UCSD-AML1 (cell line): ENCODE measurements at regions not wholly inside any gene's neighbourhood (a gene's known extent, or its start where the extent isn't known, plus 50 kb on each side); places are given as distances from the start of the nearest gene placed in this dataset.

Experiments
- DNase-seq: peaks from one replicate; lab custom pipeline; 2025; ENCODE audit not compliant: unreplicated experiment; lab: John Stamatoyannopoulos, UW

- DNase-seq: no peak
Observed at GRCh38 chr13:107222597-107222996, 654.7 kb upstream of the ARGLU1 start.

DNA sequence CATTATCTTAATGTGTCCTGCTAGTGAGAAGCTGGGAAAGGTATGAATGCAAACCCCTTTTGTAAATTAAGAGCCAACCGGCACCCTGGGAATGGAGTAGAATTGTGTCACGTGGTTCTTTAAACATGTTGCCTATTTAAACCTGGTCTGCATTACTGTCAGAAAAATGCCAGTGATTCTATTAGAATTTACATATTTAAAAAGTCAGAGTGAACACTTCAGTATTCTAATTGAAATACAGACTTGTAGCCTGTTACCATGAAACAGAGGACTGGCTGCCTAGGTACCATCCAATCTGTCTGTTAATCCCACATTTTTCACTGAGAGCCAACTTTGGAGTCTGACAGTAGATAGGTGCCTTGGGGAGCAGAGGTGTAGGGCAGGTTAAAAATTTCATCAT lies 652.3 kb upstream of the ARGLU1 start:
- DNase-seq: no peak

GRCh38 chr13:107217251-107217650 lies 649.3 kb upstream of the ARGLU1 start:
- DNase-seq: no peak

DNA sequence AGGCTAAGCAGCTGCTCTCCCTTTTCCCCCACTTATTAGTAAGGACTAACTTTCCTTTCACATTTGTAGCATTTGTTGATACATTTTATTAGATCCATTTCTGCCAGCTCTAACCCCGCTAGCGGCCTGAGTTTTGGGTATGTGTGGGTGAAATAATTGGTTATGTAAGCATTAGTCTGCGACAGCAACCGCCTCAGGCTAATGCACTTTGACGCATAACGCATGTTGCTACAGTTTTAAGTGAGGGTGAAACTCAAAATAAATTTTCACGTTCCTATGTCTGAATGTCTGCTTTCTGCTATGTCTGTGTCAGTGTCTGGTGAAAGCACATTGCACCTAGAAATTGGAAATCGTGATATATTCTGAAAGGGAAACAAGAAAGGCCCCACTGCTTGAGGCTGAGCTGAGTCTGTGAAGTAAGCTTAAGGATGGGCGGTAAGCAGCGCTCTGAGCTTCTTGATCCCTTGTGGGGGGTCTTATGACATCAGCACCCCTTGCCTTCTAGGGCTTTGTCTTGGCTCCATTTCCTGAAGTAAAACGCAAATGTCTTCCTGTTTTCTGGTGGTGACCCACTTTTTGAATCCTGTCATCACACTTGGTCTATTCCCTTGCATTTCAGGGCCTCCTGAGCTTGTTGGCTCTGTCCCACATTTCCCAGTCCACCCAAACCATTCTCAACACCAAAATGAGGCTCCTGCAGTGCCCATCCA lies 648.3 kb upstream of the ARGLU1 start:
- DNase-seq: no peak

- peak; percentile 46 for DNase-seq
Observed at GRCh38 chr13:107211073-107211472, 643.1 kb upstream of the ARGLU1 start.

GRCh38 chr13:107210723-107211030 lies 642.7 kb upstream of the ARGLU1 start:
- DNase-seq: no peak

DNA sequence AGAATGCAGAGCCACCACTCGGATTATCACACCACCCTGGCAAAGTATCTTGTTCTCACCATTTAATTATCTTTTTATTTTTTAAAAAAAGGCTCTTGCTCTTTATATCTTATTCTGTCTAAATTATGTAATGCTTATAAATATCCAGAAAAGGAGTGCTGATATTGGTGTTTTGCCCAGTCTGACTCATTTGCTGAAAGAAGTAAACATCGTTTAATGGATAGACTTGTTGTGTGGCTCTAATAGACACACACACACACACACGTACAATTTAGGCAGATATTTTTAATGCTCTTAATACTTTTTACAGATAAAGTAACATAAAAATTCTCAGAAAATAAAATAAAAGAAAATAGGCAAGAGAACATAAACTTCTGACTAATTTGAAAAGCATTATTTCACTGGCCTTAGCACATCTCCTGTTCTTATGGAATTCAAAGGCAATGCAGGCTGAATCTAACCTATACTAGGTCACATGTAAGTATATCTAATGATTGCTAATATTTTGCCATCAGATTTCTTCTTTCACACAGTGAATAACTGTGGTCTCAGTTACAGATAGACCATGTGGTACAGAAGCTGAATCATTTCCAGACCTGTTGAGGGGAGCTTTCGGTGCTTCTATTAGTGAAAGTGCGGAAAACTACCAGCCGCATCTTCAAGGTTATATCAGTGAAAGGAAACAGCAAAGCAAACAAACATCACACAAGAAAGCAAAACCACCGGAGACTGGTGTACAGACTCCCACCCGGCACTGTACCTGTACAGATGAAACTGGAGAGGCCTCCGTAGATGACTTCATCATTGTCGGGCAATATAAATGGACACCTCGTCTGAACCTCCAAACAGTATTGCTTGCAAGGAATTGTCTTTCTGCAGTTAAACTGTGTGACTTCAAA lies 642.1 kb upstream of the ARGLU1 start:
- no peak for DNase-seq

- DNase-seq: no peak
Observed at GRCh38 chr13:107208889-107209288, 641.0 kb upstream of the ARGLU1 start.

DNA sequence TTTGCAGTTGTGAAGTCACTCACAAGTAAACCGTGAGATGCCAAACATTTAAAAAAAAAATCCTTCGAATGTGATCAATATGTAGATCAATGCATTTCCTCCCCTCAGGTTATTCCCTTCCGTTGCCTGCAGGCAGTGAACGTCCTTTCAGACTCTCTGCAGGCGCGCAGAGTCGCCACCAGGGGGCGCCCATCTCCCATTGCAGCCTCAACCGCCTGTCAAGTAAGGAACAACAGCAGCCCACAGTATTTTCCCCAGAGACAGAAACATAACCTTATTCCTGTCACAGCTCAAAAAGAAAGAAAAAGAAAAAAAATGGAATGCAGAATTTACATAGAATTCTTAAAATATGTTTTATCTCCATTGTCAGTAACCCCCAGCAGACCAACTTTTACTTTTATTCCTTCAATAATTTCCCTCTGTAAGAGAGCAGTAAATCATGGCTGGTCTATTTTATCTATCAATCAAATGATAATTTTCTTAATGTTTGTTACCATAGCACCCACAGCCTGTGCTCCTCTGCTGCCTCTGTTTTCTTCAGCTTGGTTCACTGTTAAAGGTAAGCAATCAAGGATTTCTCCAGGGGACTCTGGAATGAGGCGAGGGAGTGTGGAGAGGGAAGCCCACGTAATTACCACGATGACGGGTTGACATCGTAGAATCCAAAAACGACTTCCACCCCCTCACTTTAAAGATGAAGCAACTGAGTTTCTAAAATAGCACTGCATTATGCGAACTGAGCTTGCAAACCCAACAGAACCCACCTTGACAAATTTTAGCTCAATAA lies 637.6 kb upstream of the ARGLU1 start:
- peak; percentile 40 for DNase-seq

GRCh38 chr13:107203146-107203847 lies 635.4 kb upstream of the ARGLU1 start:
- DNase-seq: no peak

DNA sequence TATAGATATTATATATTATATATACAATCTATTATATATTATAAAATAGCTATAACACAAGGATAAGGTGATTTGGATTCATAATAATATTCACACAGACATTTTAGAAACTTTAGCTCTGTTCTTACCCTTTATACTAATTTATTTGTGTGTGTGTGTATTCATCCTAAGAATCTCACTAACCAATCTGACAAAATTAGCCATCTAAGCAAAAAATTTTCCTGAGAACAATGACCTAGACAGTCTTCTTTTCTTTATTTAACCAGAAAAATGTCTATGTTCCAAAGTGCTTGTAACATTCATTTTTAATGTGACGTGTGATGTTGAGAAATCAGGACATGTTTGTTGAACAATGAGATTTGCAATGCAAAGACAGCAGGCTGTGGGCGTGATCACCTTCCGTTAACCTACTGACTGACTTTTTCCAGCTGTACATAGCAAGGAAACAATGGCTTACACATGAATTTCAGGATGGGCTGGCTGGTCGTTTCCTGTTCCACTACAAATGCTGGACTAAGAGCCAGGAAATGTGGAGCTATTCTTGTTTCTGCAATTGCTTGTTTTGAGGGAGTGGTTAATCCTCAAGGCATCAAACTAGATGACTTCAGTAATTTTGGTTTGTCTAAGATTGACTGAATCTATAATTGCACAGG lies 634.6 kb upstream of the ARGLU1 start:
- DNase-seq: no peak

DNA sequence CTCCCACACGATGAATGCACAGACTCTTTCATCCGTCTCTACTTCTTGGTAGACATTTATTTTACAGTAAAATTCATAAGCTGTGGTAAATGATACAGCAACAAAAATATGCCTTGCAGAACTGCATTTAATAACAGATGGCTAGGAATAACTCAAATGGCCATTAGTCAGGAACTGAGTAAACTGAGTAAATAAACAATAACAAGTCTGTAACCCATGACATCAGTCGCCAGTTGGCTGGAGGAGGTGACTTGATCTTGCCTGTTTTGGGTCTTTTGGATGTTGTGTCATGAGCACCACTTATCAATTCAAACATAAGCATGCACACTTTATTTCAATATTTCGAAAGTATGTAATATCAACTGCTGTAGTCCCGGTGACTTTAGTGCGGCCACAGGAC lies 632.6 kb upstream of the ARGLU1 start:
- DNase-seq: no peak

GRCh38 chr13:107192289-107192688 lies 624.4 kb upstream of the ARGLU1 start:
- no peak for DNase-seq

GRCh38 chr13:107190065-107190464 lies 622.1 kb upstream of the ARGLU1 start:
- DNase-seq: no peak

DNA sequence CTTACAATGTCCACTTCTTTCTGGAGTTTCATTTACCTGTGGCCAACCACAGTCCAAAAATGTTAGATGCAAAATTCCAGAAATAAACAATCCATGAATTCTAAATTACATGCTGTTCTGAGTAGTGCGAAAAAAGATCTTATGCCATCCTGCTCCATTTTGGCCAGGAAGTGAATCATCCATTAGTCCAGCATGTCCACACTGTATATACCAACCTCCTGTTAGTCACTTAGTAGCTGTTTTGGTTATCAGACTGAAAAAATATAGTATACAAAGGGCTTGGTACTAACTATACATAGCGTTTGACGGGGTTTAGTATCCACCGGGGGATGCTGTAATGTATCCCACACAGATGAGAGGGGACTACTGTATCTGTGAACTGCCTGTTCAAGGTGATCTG lies 618.0 kb upstream of the ARGLU1 start:
- no peak for DNase-seq

DNA sequence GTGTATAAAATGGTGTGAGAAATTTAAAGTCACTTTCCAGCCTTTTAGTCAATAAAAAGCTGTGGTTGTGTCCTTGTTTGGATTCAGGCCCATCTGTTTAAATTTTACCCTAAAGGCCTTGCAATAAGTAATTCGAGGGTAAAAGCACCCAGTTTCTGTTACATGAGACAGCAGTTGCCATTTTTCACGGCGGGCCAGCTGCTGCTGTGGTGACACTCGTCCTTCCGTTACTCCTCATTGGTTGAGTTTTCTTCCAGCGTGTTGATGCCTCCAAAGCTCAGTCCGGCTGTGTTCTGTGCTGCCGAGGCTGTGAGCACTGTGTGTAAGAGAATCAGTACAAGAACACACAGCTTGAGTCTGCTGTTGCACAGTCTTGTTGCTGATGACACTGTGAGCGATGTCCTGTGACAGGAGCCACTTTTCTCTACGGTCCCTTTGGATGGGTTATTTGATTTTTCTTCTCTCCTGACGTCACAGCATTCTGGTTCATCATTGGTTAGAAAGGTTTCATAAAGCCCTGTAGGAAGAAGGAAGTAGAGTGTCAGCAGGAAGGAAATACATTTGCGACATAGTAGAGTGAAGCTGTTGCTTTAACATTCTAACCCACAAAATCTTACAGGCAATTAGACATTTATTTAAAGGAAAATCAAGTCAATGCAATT lies 602.5 kb upstream of the ARGLU1 start:
- no peak for DNase-seq

DNA sequence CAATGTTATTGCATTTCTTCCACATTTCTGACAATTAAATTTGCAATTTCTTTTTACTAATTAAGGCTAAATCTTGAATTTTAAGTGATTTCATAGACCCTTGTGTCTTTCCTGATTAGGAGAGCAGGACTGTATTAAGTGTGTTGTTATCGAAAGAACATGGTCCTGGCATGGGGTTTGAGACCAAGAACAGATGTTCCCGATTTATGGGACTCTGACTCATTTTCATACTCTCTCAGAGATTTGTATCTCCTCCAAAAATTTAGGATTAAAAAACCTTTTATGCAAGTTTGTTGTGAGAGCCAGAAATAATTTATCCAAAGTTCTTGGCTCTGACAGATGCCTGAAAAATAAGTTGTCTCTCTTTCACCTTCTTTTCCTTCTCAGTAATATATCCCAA lies 589.3 kb upstream of the ARGLU1 start:
- no peak for DNase-seq

DNA sequence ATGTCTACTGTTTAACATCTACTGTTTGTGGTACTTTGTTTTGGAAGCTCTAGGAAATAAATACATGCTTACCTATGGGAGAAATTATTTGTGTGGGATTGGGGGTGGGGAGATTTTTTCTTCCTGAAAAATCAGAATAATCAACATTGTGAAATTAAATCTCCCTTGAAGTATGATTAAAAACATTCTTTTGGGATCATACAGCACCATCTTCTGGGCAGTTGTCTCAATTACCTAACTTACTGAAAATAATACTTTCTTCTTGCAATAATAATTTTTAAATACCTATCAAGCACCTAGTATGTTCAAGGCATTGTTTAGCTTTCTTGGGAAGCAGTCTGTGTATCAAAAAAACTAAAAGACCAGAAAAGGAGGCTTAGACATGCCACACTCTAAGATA lies 576.5 kb upstream of the ARGLU1 start:
- no peak for DNase-seq

DNA sequence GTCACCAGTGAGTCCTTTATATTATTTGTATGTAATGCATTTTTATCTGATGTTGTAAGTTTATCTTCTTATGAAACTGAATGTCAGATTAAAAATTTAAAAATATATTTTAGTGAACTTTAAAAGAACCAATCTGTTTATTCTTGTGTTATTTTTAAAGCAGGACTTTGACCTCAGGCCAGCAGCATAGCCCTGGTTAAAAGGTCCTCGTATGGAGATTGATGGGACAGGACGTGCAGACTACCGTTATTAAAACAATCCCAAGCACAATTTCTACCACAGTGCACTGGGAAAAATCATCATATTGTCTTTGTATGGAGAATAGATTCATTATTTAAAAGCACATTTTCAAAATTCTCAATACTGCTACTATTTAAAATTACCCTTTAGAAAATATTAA lies 573.8 kb upstream of the ARGLU1 start:
- no peak for DNase-seq

GRCh38 chr13:107139006-107139405 lies 571.1 kb upstream of the ARGLU1 start:
- DNase-seq: no peak
